Gastrocnemius medialis (tissue), 4 donors: ENCODE measurements at regions not wholly inside any gene's neighbourhood (a gene's known extent, or its start where the extent isn't known, plus 50 kb on each side); places are given as distances from the start of the nearest gene placed in this dataset.

ENCODE experiments used
- ATAC-seq, 2 donors: fragments of 150-250 bp; one replicate each; pipeline ENCODE4 v1.9.1; 2016
- DNase-seq, 2 donors: peaks; one replicate each; pipeline ENCODE4 v3.0.0-alpha.2; 2019
- H3K27ac ChIP-seq, 4 donors: fragments of 200-600 bp; sonication (generic); 1 replicate in 1 of 4; 2 replicates in 3 of 4; pipeline ENCODE4 v1.5.1; 2016 to 2018; ENCODE audit warnings: mild to moderate bottlenecking in 2 of 4, moderate library complexity in 1 of 4
- H3K27me3 ChIP-seq, 3 donors: fragments of 200-600 bp; sonication (generic) in 2 of 3; 1 replicate in 1 of 3; 2 replicates in 2 of 3; pipeline versions ENCODE4 v1.5.1 to v1.6.0; 2016 to 2019; ENCODE audit warnings: mild to moderate bottlenecking in 1 of 3, moderate library complexity in 1 of 3
- H3K36me3 ChIP-seq, 2 donors: fragments of 200-600 bp; sonication (generic) in 1 of 2; one replicate each; pipeline ENCODE4 v1.5.1; 2017 to 2018
- H3K4me1 ChIP-seq, 2 donors: fragments of 200-600 bp; sonication (generic) in 1 of 2; one replicate each; pipeline ENCODE4 v1.5.1; 2016 to 2017; ENCODE audit warnings: mild to moderate bottlenecking in 2 of 2
- H3K4me3 ChIP-seq, 4 donors: fragments of 200-600 bp; sonication (generic) in 3 of 4; 1 replicate in 1 of 4; 2 replicates in 3 of 4; pipeline ENCODE4 v1.5.1; 2016 to 2019; ENCODE audit warnings: mild to moderate bottlenecking in 2 of 4
- H3K9me3 ChIP-seq, 3 donors: fragments of 200-600 bp; sonication (generic) in 2 of 3; 1 replicate in 1 of 3; 2 replicates in 2 of 3; pipeline ENCODE4 v1.5.1; 2016 to 2019
- POLR2A ChIP-seq, 2 donors: fragments of 450-650 bp; IDR thresholded peaks; one replicate each; pipeline ENCODE4 v1.6.1; 2017; ENCODE audit warnings: antibody characterized with exemption in 2 of 2, mild to moderate bottlenecking in 2 of 2, moderate library complexity in 2 of 2
- in situ Hi-C, 4 donors: fragments of 200-750 bp; cut with MboI; loops; one replicate each; pipeline versions ENCODE4 v1.15.0 to v1.8.0; 2017; ENCODE audit warnings: low sequenced_read_pairs in 4 of 4
- intact Hi-C: fragments of 100-400 bp; cut with DNase I; formaldehyde crosslinking; loops from one replicate; pipeline ENCODE4 v1.15.1; 2023; ENCODE audit warnings: low total_unique reads
- TF ChIP-seq, protein P1 (sequence below), 5 experiments: fragments of 450-650 bp in 3 of 5; fragments of 200-600 bp in 2 of 5; sonication (generic) in 2 of 5; IDR thresholded peaks in 4 of 5; conservative IDR thresholded peaks in 1 of 5; 1 replicate in 4 of 5; 2 replicates in 1 of 5; pipeline ENCODE4 v1.5.1; 2016 to 2019; ENCODE audit warnings: antibody characterized with exemption in 5 of 5, mild to moderate bottlenecking in 3 of 5, moderate library complexity in 3 of 5

DNA sequence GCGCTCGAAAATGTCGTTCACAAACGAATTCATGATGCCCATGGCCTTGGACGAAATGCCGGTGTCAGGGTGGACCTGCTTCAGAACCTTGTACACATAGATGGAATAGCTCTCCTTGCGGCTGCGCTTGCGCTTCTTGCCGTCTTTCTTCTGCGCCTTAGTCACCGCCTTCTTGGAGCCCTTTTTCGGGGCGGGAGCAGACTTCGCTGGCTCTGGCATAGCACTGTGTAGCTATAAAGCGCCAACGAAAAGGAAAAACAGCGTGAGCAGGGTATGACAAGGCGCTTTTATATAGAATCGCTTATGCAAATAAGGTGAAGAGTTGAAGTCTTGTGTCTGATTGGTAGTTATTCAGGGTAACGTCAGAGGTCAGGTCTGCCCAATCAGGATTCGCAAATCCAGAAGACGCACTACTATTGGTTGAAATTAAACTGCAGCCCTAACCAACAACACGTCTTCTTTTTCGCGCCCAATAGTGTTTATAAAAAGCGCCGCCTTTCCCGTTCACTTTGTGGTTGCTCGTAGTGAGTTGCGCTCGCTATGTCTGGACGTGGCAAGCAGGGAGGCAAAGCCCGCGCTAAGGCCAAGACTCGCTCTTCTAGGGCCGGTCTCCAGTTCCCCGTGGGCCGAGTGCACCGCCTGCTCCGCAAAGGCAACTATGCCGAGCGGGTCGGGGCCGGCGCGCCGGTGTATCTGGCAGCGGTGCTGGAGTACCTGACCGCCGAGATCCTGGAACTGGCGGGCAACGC lies 114.8 kb upstream of the PRSS16 start:
- ATAC-seq (peak; percentile 99), DNase-seq (peak; percentile 82 to 88)
- Histone ChIP-seq H3K36me3 (no peaks in the 10 kb centered on the region), H3K27ac (peak overlapping the region; percentile 79 to 83 (median 81)), H3K4me1 (peaks cover 0 to 4% of the 10 kb centered on the region in 2 donors), H3K27me3 (no peaks in the 10 kb centered on the region), H3K4me3 (peak overlapping the region; percentile 61 to 67 (median 65)), H3K9me3 (no peaks in the 10 kb centered on the region)
- intact Hi-C loops = loop anchor here (2.0 to 10.0 kb wide), 9 partner anchors 14 to 1222 kb away; partner anchors contain the start of gene ABT1
- TF ChIP-seq, protein P1, sequence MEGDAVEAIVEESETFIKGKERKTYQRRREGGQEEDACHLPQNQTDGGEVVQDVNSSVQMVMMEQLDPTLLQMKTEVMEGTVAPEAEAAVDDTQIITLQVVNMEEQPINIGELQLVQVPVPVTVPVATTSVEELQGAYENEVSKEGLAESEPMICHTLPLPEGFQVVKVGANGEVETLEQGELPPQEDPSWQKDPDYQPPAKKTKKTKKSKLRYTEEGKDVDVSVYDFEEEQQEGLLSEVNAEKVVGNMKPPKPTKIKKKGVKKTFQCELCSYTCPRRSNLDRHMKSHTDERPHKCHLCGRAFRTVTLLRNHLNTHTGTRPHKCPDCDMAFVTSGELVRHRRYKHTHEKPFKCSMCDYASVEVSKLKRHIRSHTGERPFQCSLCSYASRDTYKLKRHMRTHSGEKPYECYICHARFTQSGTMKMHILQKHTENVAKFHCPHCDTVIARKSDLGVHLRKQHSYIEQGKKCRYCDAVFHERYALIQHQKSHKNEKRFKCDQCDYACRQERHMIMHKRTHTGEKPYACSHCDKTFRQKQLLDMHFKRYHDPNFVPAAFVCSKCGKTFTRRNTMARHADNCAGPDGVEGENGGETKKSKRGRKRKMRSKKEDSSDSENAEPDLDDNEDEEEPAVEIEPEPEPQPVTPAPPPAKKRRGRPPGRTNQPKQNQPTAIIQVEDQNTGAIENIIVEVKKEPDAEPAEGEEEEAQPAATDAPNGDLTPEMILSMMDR (IDR thresholded peaks at IDR 0.05 in 4 of 5, conservative IDR thresholded peaks at IDR 0.05 in 1 of 5) = no peak
- peak; percentile 83 to 90 for TF ChIP-seq POLR2A (IDR thresholded peaks at IDR 0.05)
- in situ Hi-C loops = loop anchor here in 3 of 4 donors (25.0 kb wide), 4 partner anchors 845 to 1095 kb away; a partner anchor contains a TSS

DNA sequence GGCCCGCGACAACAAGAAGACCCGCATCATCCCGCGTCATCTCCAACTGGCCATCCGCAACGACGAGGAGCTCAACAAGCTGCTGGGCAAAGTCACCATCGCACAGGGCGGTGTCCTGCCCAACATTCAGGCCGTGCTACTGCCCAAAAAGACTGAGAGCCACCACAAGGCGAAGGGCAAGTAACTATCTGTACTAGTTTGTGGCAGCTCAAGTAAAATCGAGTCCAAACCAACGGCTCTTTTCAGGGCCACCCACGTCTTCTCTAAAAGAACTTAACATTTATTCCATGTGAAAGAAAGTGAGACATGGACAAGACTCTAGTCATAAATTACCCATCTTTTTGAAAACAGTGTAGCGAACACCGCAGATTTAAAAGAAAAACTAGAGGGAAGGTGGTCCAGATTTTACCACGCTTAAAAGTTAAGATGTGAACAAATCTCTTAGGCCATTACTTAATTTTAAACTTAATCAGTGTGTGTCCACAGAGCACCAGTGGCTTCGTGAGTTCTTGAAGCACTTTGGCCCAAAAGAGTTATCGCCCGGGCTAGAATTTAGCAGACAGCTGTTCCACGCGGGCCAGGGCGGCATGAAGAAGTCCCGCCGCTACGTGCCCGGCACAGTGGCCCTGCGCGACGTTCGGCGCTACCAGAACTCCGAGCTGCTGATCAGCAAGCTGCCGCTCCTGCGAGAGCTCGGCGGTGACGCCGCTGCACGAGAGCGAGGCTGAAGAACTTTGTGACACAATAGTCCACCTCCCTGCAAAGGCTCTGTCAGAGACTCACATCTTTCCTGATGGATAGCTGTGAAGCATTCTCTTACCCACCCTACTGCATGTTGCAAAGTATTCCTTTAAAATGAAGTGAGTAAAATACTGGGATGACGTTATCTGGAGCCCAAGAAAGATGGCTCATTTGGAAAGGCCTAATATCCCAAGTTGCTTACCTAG lies 113.9 kb upstream of the PRSS16 start:
- ATAC-seq = no peak
- intact Hi-C loops = loop anchor here (2.0 to 10.0 kb wide), 9 partner anchors 13 to 1221 kb away; partner anchors contain the start of gene ABT1
- TF ChIP-seq, protein P1 (IDR thresholded peaks at IDR 0.05 in 4 of 5, conservative IDR thresholded peaks at IDR 0.05 in 1 of 5) = no peak
- TF ChIP-seq POLR2A (IDR thresholded peaks at IDR 0.05) = no peak

DNA sequence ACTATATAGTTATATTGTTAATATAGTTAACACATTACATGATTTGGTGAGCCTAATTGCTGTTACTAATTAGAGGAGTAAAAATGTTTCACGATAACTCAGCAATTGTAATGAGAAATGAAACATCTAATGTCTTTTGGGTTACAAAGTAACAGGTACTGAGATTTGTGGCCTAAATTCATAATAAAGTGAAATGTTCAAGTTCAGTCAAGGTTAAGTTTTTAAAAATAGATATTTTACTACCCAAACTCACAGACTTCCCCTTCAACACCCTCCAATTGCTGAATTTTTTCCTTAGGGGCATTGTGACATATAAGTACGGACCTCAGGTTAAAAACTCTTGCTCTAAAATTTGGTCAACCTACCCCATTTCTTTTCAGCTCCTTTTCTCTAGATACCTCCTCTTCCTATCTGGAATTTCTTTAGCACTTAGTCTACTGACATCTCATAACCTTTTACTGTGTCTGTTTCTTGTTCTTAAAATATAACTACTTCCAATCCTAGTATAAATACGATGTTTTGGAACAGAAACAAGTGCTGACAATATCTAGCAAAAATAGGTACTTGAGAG lies 112.3 kb upstream of the PRSS16 start:
- DNase-seq (no peak), ATAC-seq (no peak)
- H3K27me3 ChIP-seq = peaks cover 0 to 10% (median 0%) of the 10 kb centered on the region in 3 donors
- H3K4me1 ChIP-seq = peaks cover 0 to 4% of the 10 kb centered on the region in 2 donors
- intact Hi-C loops = loop anchor here (10.0 kb wide), 2 partner anchors 1110 to 1220 kb away; a partner anchor contains a TSS
- H3K27ac ChIP-seq = no peak overlapping the region
- H3K9me3 ChIP-seq = no peaks in the 10 kb centered on the region
- H3K36me3 ChIP-seq = no peaks in the 10 kb centered on the region
- TF ChIP-seq POLR2A (IDR thresholded peaks at IDR 0.05) = no peak
- TF ChIP-seq, protein P1 (IDR thresholded peaks at IDR 0.05 in 4 of 5, conservative IDR thresholded peaks at IDR 0.05 in 1 of 5) = no peak
- no peak overlapping the region for H3K4me3 ChIP-seq
- in situ Hi-C loops = loop anchor here in 3 of 4 donors (25.0 kb wide), 4 partner anchors 848 to 1098 kb away; a partner anchor contains a TSS

More for the DNA sequence above, 113.9 kb upstream of the PRSS16 start:
- Histone ChIP-seq H3K27ac (peak overlapping the region; percentile 68 to 83 (median 80)), H3K4me3 (peak overlapping the region; percentile 61 to 67 (median 65)), H3K4me1 (peaks cover 0 to 4% of the 10 kb centered on the region in 2 donors), H3K27me3 (no peaks in the 10 kb centered on the region), H3K9me3 (no peaks in the 10 kb centered on the region), H3K36me3 (no peaks in the 10 kb centered on the region)
- peak in 1 of 2 donors; percentile 29 for DNase-seq
- in situ Hi-C loops = loop anchor here in 3 of 4 donors (25.0 kb wide), 4 partner anchors 846 to 1096 kb away; a partner anchor contains a TSS

DNA sequence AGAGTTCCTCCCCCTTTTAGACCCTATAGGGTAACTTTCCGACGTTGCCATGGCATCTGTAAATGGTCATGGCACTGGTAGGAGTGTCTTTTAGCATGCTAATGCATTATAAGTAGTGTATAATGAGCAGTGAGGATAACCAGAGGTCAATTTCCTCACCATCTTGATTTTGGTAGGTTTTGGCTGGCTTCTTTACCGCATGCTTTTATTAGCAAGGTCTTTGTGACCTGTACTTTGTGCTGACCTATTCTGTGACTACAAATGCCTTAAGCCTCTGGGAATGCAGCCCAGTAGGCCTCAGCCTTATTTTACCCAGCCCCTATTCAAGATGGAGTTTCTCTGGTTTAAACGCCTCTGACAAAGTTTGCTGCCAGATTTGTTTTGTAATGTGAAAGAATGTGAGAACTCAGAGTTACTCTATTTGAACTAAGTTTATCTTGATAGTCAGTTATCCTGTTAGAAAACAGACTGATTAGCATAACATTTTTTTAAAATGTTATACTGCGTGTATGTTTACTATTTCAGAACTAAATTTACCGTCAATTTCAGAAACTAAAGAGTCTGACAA lies 111.3 kb upstream of the PRSS16 start:
- H3K27ac ChIP-seq = no peak overlapping the region
- H3K4me3 ChIP-seq = no peak overlapping the region
- DNase-seq (no peak), ATAC-seq (no peak)
- no peaks in the 10 kb centered on the region for H3K36me3 ChIP-seq
- intact Hi-C loops = loop anchor here (10.0 kb wide), 2 partner anchors 1111 to 1219 kb away; a partner anchor contains a TSS
- in situ Hi-C loops = loop anchor here in 3 of 4 donors (25.0 kb wide), 4 partner anchors 849 to 1099 kb away; a partner anchor contains a TSS
- H3K4me1 ChIP-seq = peaks cover 0 to 4% of the 10 kb centered on the region in 2 donors
- TF ChIP-seq POLR2A (IDR thresholded peaks at IDR 0.05) = no peak
- TF ChIP-seq, protein P1 (IDR thresholded peaks at IDR 0.05 in 4 of 5, conservative IDR thresholded peaks at IDR 0.05 in 1 of 5) = no peak
- peaks cover 0 to 10% (median 0%) of the 10 kb centered on the region in 3 donors for H3K27me3 ChIP-seq
- H3K9me3 ChIP-seq = no peaks in the 10 kb centered on the region
